ENCODE measurements at regions not wholly inside any gene's neighbourhood (a gene's known extent, or its start where the extent isn't known, plus 50 kb on each side); places are given as distances from the start of the nearest gene placed in this dataset.
"Not testable (repeated sequence)": the region's sequence is repeated elsewhere in the genome, so short reads cannot be mapped to it uniquely, and the experiment has no call there.

- DNase-seq; H3K36me3 ChIP-seq (ENCODE audit: control insufficient read depth, insufficient read depth, low read length); H3K27ac ChIP-seq (ENCODE audit: low read length): not testable (repeated sequence)
Observed at GRCh38 chr15:24341876-24342275, 333.7 kb upstream of the NPAP1 start.

GRCh38 chr15:24352777-24353176, 322.8 kb upstream of the NPAP1 start:
- H3K36me3 ChIP-seq (ENCODE audit: control insufficient read depth, insufficient read depth, low read length); H3K27me3 ChIP-seq (ENCODE audit: control insufficient read depth, insufficient read depth, low read length); H3K9me3 ChIP-seq (replicated peaks; ENCODE audit: control insufficient read depth, low read depth, low read length); H3K4me1 ChIP-seq (ENCODE audit: control insufficient read depth, insufficient read depth, low read length); DNase-seq; H3K4me3 ChIP-seq (ENCODE audit: low read length); H3K27ac ChIP-seq (ENCODE audit: low read length): not testable (repeated sequence)
- WGBS (ENCODE audit: insufficient coverage), result 64% methylated on average over 5 of the region's 6 CpGs

More at GRCh38 chr15:24341876-24342275, 333.7 kb upstream of the NPAP1 start:
- H3K27me3 ChIP-seq (ENCODE audit: control insufficient read depth, insufficient read depth, low read length); H3K4me1 ChIP-seq (ENCODE audit: control insufficient read depth, insufficient read depth, low read length); H3K9me3 ChIP-seq (replicated peaks; ENCODE audit: control insufficient read depth, low read depth, low read length); H3K4me3 ChIP-seq (ENCODE audit: low read length): not testable (repeated sequence)
- no CpG with 5 or more reads among the region's 8 CpGs for WGBS (ENCODE audit: insufficient coverage)

- not testable (repeated sequence) for H3K4me3 ChIP-seq (ENCODE audit: low read length); H3K9me3 ChIP-seq (replicated peaks; ENCODE audit: control insufficient read depth, low read depth, low read length); H3K27me3 ChIP-seq (ENCODE audit: control insufficient read depth, insufficient read depth, low read length); H3K27ac ChIP-seq (ENCODE audit: low read length); DNase-seq; H3K4me1 ChIP-seq (ENCODE audit: control insufficient read depth, insufficient read depth, low read length); H3K36me3 ChIP-seq (ENCODE audit: control insufficient read depth, insufficient read depth, low read length)
- no CpG with 5 or more reads among the region's 3 CpGs for WGBS (ENCODE audit: insufficient coverage)
Observed at GRCh38 chr15:24381103-24381502, 294.5 kb upstream of the NPAP1 start.

- H3K4me1 ChIP-seq (ENCODE audit: control insufficient read depth, insufficient read depth, low read length); DNase-seq; H3K27ac ChIP-seq (ENCODE audit: low read length); H3K36me3 ChIP-seq (ENCODE audit: control insufficient read depth, insufficient read depth, low read length); H3K4me3 ChIP-seq (ENCODE audit: low read length); H3K27me3 ChIP-seq (ENCODE audit: control insufficient read depth, insufficient read depth, low read length); H3K9me3 ChIP-seq (replicated peaks; ENCODE audit: control insufficient read depth, low read depth, low read length): not testable (repeated sequence)
- WGBS (ENCODE audit: insufficient coverage), result 17% methylated on average over 1 of the region's 2 CpGs
Observed at GRCh38 chr15:24385258-24385657, 290.3 kb upstream of the NPAP1 start.

GRCh38 chr15:24394303-24394702, 281.3 kb upstream of the NPAP1 start:
- Histone ChIP-seq H3K27me3 (ENCODE audit: control insufficient read depth, insufficient read depth, low read length) (no peaks in the 10 kb centered on the region), H3K36me3 (ENCODE audit: control insufficient read depth, insufficient read depth, low read length) (no peaks in the 10 kb centered on the region), H3K9me3 (replicated peaks; ENCODE audit: control insufficient read depth, low read depth, low read length) (no peaks in the 10 kb centered on the region), H3K4me3 (ENCODE audit: low read length) (no peak overlapping the region), H3K27ac (ENCODE audit: low read length) (no peak overlapping the region), H3K4me1 (ENCODE audit: control insufficient read depth, insufficient read depth, low read length) (no peaks in the 10 kb centered on the region)
- DNase-seq, result no peak
- WGBS (ENCODE audit: insufficient coverage), result 100% methylated on average over 1 of the region's 1 CpG

- H3K27me3 ChIP-seq (ENCODE audit: control insufficient read depth, insufficient read depth, low read length); H3K36me3 ChIP-seq (ENCODE audit: control insufficient read depth, insufficient read depth, low read length); H3K4me3 ChIP-seq (ENCODE audit: low read length); H3K27ac ChIP-seq (ENCODE audit: low read length); H3K9me3 ChIP-seq (replicated peaks; ENCODE audit: control insufficient read depth, low read depth, low read length); DNase-seq; H3K4me1 ChIP-seq (ENCODE audit: control insufficient read depth, insufficient read depth, low read length): not testable (repeated sequence)
- no CpG with 5 or more reads among the region's 1 CpG for WGBS (ENCODE audit: insufficient coverage)
Observed at GRCh38 chr15:24412649-24413048, 262.9 kb upstream of the NPAP1 start.

- WGBS (ENCODE audit: insufficient coverage), result 67% methylated on average over 4 of the region's 20 CpGs
Observed at GRCh38 chr15:24426286-24427054, 249.1 kb upstream of the NPAP1 start.

GRCh38 chr15:24427055-24427400, 248.5 kb upstream of the NPAP1 start:
- no CpG with 5 or more reads among the region's 26 CpGs for WGBS (ENCODE audit: insufficient coverage)
- H3K36me3 ChIP-seq (ENCODE audit: control insufficient read depth, insufficient read depth, low read length); H3K4me3 ChIP-seq (ENCODE audit: low read length); H3K27me3 ChIP-seq (ENCODE audit: control insufficient read depth, insufficient read depth, low read length); H3K4me1 ChIP-seq (ENCODE audit: control insufficient read depth, insufficient read depth, low read length); DNase-seq; H3K27ac ChIP-seq (ENCODE audit: low read length); H3K9me3 ChIP-seq (replicated peaks; ENCODE audit: control insufficient read depth, low read depth, low read length): not testable (repeated sequence)

More at GRCh38 chr15:24426286-24427054, 249.1 kb upstream of the NPAP1 start:
- H3K36me3 ChIP-seq (ENCODE audit: control insufficient read depth, insufficient read depth, low read length); H3K4me1 ChIP-seq (ENCODE audit: control insufficient read depth, insufficient read depth, low read length); H3K27ac ChIP-seq (ENCODE audit: low read length); H3K9me3 ChIP-seq (replicated peaks; ENCODE audit: control insufficient read depth, low read depth, low read length); H3K27me3 ChIP-seq (ENCODE audit: control insufficient read depth, insufficient read depth, low read length); DNase-seq; H3K4me3 ChIP-seq (ENCODE audit: low read length): not testable (repeated sequence)

- no CpG with 5 or more reads among the region's 2 CpGs for WGBS (ENCODE audit: insufficient coverage)
- H3K4me3 ChIP-seq (ENCODE audit: low read length); DNase-seq; H3K27me3 ChIP-seq (ENCODE audit: control insufficient read depth, insufficient read depth, low read length); H3K36me3 ChIP-seq (ENCODE audit: control insufficient read depth, insufficient read depth, low read length); H3K27ac ChIP-seq (ENCODE audit: low read length); H3K4me1 ChIP-seq (ENCODE audit: control insufficient read depth, insufficient read depth, low read length); H3K9me3 ChIP-seq (replicated peaks; ENCODE audit: control insufficient read depth, low read depth, low read length): not testable (repeated sequence)
Observed at GRCh38 chr15:24435075-24435820, 240.3 kb upstream of the NPAP1 start.

- not testable (repeated sequence) for DNase-seq; H3K36me3 ChIP-seq (ENCODE audit: control insufficient read depth, insufficient read depth, low read length); H3K27me3 ChIP-seq (ENCODE audit: control insufficient read depth, insufficient read depth, low read length); H3K4me3 ChIP-seq (ENCODE audit: low read length); H3K27ac ChIP-seq (ENCODE audit: low read length); H3K4me1 ChIP-seq (ENCODE audit: control insufficient read depth, insufficient read depth, low read length); H3K9me3 ChIP-seq (replicated peaks; ENCODE audit: control insufficient read depth, low read depth, low read length)
- 20% methylated on average over 1 of the region's 5 CpGs for WGBS (ENCODE audit: insufficient coverage)
Observed at GRCh38 chr15:24437270-24437669, 238.3 kb upstream of the NPAP1 start.

Measured in muscle of leg (tissue), 3 donors.